Activated T-helper 1 cell treated with anti-CD3 and anti-CD28 coated beads, Interleukin-12 subunit alpha, Interleukin-12 subunit beta, Interleukin-2, Interleukin-4 antibody, amounts not matched to agents 30 ng/mL and 10 ng/mL and 1 ng/mL, durations not matched to agents 14 hours and 24 hours and 36 hours (primary cell): ENCODE measurements at regions not wholly inside any gene's neighbourhood (a gene's known extent, or its start where the extent isn't known, plus 50 kb on each side); places are given as distances from the start of the nearest gene placed in this dataset.
"Not testable (repeated sequence)": the region's sequence is repeated elsewhere in the genome, so short reads cannot be mapped to it uniquely, and the experiment has no call there.

ENCODE experiments used
- DNase-seq: peaks from one replicate; pipeline ENCODE4 v3.0.0; 2021; ENCODE audit warnings: low spot score
- H3K27ac Mint-ChIP-seq: one replicate; pipeline ENCODE4 v1.8.0; 2021; ENCODE audit warnings: mild to moderate bottlenecking, mixed read lengths
- H3K27me3 Mint-ChIP-seq: one replicate; pipeline ENCODE4 v1.8.0; 2022; ENCODE audit warnings: mild to moderate bottlenecking, moderate library complexity, mixed read lengths; ENCODE audit not compliant: insufficient read depth
- H3K36me3 Mint-ChIP-seq: one replicate; pipeline ENCODE4 v1.8.0; 2021; ENCODE audit warnings: low read depth, mixed read lengths
- H3K4me1 Mint-ChIP-seq: one replicate; pipeline ENCODE4 v1.8.0; 2021; ENCODE audit warnings: low read depth, mixed read lengths
- H3K4me3 Mint-ChIP-seq: one replicate; pipeline ENCODE4 v1.8.0; 2021; ENCODE audit warnings: mild to moderate bottlenecking, moderate library complexity, mixed read lengths
- H3K9me3 Mint-ChIP-seq: one replicate; pipeline ENCODE4 v1.8.0; 2021; ENCODE audit warnings: mixed read lengths
- intact Hi-C: fragments of 100-400 bp; cut with micrococcal nuclease; formaldehyde crosslinking; loops from one replicate; pipeline ENCODE4 v1.15.1; 2024

DNA sequence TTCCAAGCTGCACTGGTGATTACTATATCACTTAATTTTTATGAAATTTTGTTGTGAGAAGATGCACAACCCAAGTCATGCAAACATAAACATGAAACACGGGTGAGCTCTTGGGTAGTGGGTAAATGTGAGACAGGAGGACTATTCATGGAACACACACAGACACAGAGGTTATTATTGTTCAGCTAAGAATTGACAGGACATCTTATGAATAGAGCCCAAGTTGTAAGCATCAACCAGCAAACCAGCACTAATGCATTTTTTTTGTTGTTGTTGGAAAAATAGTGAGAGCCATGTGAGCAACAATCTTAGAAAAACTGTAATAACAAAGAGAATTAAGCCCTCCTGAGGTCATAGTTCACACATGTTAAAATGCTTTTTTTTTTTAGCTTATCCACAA lies 1179.7 kb downstream of the GATA3 start:
- DNase-seq, result no peak
- Mint-ChIP-seq H3K27ac (no peak overlapping the region), H3K9me3 (no peaks in the 10 kb centered on the region), H3K4me1 (no peaks in the 10 kb centered on the region), H3K4me3 (no peak overlapping the region), H3K36me3 (no peaks in the 10 kb centered on the region), H3K27me3 (peaks cover 14% of the 10 kb centered on the region)
- intact Hi-C loops, result no loop called here

DNA sequence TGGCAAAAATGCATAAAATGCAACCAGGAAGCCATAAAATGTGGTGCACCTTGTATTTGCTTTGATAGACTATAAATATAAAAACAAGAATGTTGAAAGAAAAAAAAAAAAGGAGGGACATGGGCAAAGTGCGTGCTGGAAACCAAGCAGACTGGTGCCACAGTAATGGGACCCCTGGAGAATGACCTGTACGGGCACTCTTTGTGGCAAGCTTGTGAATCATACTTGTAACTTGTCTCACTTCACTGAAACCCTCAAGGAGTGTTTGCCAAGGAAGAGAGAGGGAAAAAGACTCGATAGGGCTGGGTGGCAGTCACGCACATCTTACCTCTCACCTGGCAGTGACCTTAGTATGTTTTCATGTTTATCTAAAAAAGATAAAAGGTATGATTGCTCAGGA lies 1183.6 kb downstream of the GATA3 start:
- H3K36me3 Mint-ChIP-seq, result no peaks in the 10 kb centered on the region
- H3K27me3 Mint-ChIP-seq, result peaks cover 14% of the 10 kb centered on the region
- no peaks in the 10 kb centered on the region for H3K4me1 Mint-ChIP-seq
- intact Hi-C loops, result no loop called here
- DNase-seq, result no peak
- no peak overlapping the region for H3K4me3 Mint-ChIP-seq
- no peak overlapping the region for H3K27ac Mint-ChIP-seq
- H3K9me3 Mint-ChIP-seq, result no peaks in the 10 kb centered on the region

DNA sequence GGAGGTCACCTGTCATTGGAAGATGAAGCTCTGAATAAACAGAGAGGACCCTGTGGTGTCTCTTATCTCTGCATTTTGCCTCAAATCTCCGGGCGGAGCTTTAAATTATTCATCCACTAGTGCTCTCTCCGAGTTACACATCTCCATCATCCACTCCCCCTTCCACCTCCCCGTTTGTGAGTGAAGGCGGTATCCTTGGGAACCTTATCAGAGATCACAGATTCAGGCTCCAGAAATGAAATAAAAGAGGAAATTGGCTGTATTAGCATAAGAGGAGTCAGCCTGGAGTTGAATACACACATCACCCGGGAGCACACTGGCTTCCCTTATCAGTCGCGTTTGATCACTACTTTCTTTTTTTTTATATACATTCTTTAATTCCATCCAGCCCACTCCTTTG lies 1184.8 kb downstream of the GATA3 start:
- H3K27me3 Mint-ChIP-seq, result peaks cover 10% of the 10 kb centered on the region

DNA sequence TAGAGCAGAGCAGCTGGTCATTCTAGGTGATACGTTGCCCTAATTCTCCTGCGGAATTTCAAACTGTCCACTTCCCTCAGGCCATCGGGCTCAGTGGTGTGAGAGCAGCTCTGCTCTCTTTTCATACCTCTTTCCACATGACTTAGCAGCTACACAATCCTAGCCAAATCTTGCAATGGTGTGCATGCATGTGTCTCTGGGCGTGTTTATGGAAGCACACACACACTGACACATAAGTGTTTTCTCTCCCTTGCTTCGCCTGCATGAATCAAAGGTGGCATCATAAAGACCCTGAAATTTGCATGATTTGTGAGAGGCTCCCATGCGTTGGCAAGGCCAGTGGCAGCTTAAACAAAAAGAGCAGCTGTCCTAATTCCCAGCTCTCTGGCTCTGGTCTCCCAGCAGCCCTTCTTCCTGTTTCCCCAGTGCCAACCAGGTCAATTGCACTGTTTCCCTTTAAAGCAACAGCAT lies 1189.5 kb downstream of the GATA3 start:
- H3K4me1 Mint-ChIP-seq, result no peaks in the 10 kb centered on the region

More for the DNA sequence above, 1184.8 kb downstream of the GATA3 start:
- Mint-ChIP-seq H3K4me3 (no peak overlapping the region), H3K4me1 (no peaks in the 10 kb centered on the region), H3K36me3 (no peaks in the 10 kb centered on the region), H3K27ac (no peak overlapping the region), H3K9me3 (no peaks in the 10 kb centered on the region)
- no peak for DNase-seq
- intact Hi-C loops, result no loop called here

DNA sequence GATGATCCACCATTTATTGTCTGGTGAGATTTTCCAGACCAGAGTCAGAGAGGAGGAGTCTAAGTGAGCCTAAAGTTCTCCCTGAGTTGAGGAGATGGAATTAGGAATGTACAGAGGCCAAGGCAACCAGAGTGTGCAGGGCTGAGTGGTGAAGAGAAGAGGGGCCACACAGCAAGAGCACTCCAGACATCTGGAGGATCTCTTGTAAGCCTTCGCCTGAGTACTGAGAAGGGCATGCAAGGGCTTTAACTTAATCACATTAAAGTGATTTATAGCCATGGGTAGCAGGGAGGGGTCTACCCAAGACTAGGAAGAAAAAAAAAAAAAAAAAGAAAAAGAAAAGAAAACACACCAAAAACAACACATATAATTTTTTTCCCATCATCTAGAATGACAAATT lies 1190.4 kb downstream of the GATA3 start:
- no peak overlapping the region for H3K4me3 Mint-ChIP-seq
- no peaks in the 10 kb centered on the region for H3K36me3 Mint-ChIP-seq
- DNase-seq, result no peak
- intact Hi-C loops, result no loop called here
- peaks cover 24% of the 10 kb centered on the region for H3K27me3 Mint-ChIP-seq
- H3K9me3 Mint-ChIP-seq, result no peaks in the 10 kb centered on the region
- no peaks in the 10 kb centered on the region for H3K4me1 Mint-ChIP-seq
- H3K27ac Mint-ChIP-seq, result no peak overlapping the region

More for the DNA sequence above, 1189.5 kb downstream of the GATA3 start:
- Mint-ChIP-seq H3K27me3 (peaks cover 19% of the 10 kb centered on the region), H3K4me3 (no peak overlapping the region), H3K9me3 (no peaks in the 10 kb centered on the region), H3K36me3 (no peaks in the 10 kb centered on the region), H3K27ac (no peak overlapping the region)
- no peak for DNase-seq
- intact Hi-C loops, result no loop called here

DNA sequence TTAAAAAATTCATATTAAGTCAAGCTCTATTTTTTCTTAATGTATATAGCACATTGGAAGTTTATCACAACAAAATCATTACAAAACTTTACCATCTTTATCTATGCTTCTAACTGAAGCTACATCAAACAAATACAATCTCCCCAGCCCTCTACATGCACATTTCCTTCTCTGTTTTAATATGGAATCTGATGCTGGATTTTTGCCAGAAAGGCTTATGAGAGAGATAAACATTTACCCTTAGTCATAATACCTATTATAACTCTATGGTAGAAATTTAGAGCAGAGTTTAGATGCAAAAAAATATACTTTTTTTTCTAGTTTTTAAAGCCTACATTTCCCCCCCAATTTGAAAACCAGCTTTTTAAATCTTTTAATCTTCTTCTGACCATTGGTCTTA lies 1198.6 kb downstream of the GATA3 start:
- no peak overlapping the region for H3K4me3 Mint-ChIP-seq
- H3K36me3 Mint-ChIP-seq, result no peaks in the 10 kb centered on the region
- peaks cover 16% of the 10 kb centered on the region for H3K27me3 Mint-ChIP-seq
- H3K9me3 Mint-ChIP-seq, result no peaks in the 10 kb centered on the region
- H3K4me1 Mint-ChIP-seq, result no peaks in the 10 kb centered on the region
- H3K27ac Mint-ChIP-seq, result no peak overlapping the region
- DNase-seq, result no peak
- intact Hi-C loops, result no loop called here

DNA sequence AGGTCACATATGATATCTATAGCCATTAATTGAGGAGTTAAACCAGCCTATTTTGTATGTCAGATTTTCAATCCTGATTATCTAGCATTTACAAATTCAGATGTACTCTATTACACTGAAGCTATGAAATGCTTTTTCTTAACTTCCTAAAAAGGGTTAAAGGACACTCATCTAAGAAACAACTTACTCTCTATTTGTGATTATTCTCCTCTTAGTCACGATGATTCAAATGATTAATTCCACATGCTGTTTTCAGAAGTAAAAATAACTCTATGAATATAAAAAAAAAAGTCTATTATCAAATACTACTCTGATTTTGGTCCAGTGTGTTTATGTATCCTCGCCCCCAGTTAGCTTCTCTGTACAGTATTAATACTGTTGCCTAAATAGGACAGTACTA lies 1199.9 kb downstream of the GATA3 start:
- no peaks in the 10 kb centered on the region for H3K9me3 Mint-ChIP-seq
- H3K27ac Mint-ChIP-seq, result no peak overlapping the region
- no peaks in the 10 kb centered on the region for H3K36me3 Mint-ChIP-seq
- DNase-seq, result no peak
- intact Hi-C loops, result no loop called here
- no peak overlapping the region for H3K4me3 Mint-ChIP-seq
- H3K27me3 Mint-ChIP-seq, result peaks cover 14% of the 10 kb centered on the region
- H3K4me1 Mint-ChIP-seq, result no peaks in the 10 kb centered on the region

DNA sequence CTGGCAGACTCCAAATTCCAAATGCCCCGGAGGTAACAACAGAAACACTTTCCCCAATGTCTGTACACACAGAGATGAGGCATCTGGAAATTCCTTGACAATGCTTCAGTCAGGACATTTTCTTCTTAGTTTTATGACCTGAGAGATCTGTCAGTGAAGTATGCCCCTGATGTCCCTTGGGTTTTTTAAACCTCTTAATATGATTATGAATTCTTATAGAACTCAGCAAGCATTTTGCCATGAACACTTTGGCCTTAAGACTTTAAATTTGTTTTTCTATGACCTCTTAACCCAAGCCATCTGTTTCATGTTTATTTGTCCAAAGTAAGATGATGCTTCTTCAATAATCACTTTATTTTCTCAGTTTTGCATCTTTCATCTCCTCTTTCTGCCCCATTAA lies 1206.2 kb downstream of the GATA3 start:
- no peak for DNase-seq
- Mint-ChIP-seq H3K9me3 (no peaks in the 10 kb centered on the region), H3K4me3 (no peak overlapping the region), H3K36me3 (no peaks in the 10 kb centered on the region), H3K27me3 (peaks cover 21% of the 10 kb centered on the region), H3K27ac (no peak overlapping the region), H3K4me1 (no peaks in the 10 kb centered on the region)
- intact Hi-C loops, result no loop called here

DNA sequence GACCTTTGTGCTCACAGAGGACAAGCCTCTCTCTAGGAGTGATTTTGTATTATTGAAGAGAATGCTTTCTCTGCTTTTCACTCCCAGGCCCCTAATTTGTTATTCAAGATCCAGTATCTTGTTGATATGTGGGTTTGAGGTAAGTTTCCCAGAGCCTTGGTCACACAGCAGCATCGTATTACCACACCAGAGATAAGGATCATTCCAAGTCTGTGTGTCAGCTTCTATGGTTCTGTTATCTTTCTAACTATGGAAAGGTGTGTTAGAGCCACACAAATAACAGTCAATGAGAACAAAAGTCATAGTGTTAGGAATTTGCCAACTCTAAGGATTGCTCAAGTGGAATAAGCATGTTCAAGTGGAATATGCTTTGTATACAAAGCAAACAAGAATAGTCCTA lies 1208.3 kb downstream of the GATA3 start:
- H3K4me3 Mint-ChIP-seq, result no peak overlapping the region

DNA sequence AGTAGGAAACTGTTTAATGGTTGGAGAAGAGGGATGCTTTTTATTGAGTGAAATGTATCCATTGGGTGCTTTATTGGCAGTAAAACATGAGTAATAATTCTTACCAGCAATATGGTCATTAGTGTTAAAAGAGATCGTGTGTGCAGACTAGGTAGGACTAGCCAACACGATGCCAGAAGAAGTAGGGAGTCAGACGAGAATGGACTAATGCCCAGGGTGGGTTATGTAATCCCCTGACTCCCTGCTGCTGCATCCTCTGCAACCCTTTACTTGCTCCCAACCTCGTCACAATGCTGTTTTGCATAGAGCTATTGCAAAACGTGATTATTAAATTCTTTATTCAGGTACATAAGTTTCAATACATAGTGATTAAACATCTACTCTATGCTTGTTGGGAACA lies 1213.7 kb downstream of the GATA3 start:
- Mint-ChIP-seq H3K4me1 (no peaks in the 10 kb centered on the region), H3K9me3 (no peaks in the 10 kb centered on the region), H3K27me3 (peaks cover 11% of the 10 kb centered on the region), H3K4me3 (no peak overlapping the region), H3K36me3 (no peaks in the 10 kb centered on the region), H3K27ac (no peak overlapping the region)
- no peak for DNase-seq
- intact Hi-C loops, result no loop called here

More for the DNA sequence above, 1208.3 kb downstream of the GATA3 start:
- no peak overlapping the region for H3K27ac Mint-ChIP-seq
- H3K36me3 Mint-ChIP-seq, result no peaks in the 10 kb centered on the region
- no peak for DNase-seq
- no peaks in the 10 kb centered on the region for H3K9me3 Mint-ChIP-seq
- H3K4me1 Mint-ChIP-seq, result no peaks in the 10 kb centered on the region
- peaks cover 22% of the 10 kb centered on the region for H3K27me3 Mint-ChIP-seq
- intact Hi-C loops, result no loop called here

DNA sequence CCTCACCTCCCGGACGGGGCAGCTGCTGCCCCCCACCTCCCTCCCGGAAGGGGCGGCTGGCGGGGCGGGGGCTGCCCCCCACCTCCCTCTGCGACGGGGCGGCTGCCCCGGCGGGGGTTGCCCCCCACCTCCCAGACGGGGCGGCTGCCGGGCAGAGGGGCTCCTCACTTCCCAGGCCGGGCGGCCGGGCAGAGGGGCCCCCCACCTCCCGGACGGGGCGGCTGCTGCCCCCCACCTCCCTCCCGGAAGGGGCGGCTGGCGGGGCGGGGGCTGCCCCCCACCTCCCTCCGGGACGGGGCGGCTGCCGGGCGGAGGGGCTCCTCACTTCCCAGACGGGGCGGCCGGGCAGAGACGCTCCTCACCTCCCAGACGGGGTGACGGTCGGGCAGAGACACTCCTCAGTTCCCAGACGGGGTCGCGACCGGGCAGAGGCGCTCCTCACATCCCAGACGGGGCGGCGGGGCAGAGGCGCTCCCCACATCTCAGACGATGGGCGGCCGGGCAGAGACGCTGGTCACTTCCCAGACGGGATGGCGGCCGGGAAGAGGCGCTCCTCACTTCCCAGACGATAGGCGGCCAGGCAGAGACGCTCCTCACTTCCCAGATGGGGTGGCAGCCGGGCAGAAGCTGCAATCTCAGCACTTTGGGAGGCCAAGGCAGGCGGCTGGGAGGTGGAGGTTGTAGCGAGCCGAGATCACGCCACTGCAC lies 1218.8 kb downstream of the GATA3 start:
- H3K27me3 Mint-ChIP-seq, DNase-seq, intact Hi-C loops, H3K27ac Mint-ChIP-seq, H3K4me1 Mint-ChIP-seq, H3K9me3 Mint-ChIP-seq, H3K4me3 Mint-ChIP-seq, H3K36me3 Mint-ChIP-seq: not testable (repeated sequence)

DNA sequence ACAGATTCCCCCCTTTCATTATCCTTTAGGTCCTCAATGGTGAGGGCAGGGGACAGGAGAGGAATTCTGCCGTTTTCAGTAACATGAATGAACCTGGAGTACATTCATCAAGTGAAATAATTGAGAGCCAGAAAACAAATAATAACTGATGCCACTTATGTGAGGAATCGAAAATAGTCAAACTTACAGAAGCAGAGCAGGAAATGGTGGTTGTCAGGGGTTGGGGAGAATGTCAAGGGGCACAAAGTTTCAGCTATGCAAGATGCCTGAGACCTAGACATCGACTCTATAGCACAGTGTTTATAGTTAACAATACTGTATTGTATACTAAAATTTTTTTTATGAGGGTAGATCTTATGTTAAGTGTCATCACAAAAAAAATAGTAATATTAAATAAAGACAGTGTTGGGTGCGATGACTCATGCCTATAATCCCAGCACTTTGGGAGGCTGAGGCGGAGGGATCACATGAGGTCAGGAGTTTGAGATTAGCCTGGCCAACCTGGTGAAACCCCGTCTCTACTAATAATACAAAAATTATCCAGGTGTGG lies 1219.8 kb downstream of the GATA3 start:
- Mint-ChIP-seq H3K9me3 (no peaks in the 10 kb centered on the region), H3K27me3 (no peaks in the 10 kb centered on the region), H3K4me1 (no peaks in the 10 kb centered on the region), H3K27ac (no peak overlapping the region), H3K36me3 (no peaks in the 10 kb centered on the region), H3K4me3 (no peak overlapping the region)
- intact Hi-C loops, result no loop called here
- DNase-seq, result no peak

DNA sequence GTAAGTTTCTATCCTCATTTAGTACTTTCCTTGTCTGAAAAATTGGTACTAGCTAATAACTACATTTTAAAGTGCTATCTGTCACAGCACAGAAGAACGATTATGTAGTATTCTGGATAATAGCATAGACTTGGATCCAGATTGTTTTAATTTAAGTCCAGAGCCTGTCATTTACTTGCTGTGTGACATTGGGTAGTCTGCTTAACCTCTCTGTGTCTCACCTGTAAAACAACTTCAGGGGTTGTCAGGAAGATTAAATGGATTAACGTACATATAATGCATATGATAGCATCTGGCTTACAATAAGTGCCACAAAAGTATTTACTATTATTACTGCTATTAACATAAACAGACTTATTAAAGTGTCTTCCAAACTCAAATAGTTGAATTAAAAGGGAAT lies 1221.4 kb downstream of the GATA3 start:
- H3K36me3 Mint-ChIP-seq, result no peaks in the 10 kb centered on the region
- intact Hi-C loops, result no loop called here
- no peaks in the 10 kb centered on the region for H3K27me3 Mint-ChIP-seq
- H3K4me1 Mint-ChIP-seq, result no peaks in the 10 kb centered on the region
- no peak overlapping the region for H3K27ac Mint-ChIP-seq
- H3K9me3 Mint-ChIP-seq, result no peaks in the 10 kb centered on the region
- no peak for DNase-seq
- H3K4me3 Mint-ChIP-seq, result no peak overlapping the region

DNA sequence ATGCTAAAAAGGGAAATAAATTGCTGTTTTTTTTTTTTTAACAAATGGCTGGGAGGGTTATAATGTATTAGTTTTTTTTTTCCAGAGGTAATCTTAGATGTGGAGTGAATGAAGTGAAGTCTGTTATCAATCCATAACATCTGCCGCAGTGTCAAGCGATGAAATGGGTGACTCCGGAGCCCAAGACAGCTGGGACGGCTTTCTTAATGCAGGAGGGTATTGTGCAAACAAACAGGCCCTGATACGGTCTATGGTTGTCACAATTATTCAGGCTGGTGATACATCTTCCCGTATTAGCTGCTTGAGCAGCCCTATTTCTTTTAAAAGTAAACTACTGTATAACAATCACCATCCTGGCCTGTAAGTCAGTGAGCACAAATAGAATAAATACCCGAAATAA lies 1231.2 kb downstream of the GATA3 start:
- Mint-ChIP-seq H3K27me3 (no peaks in the 10 kb centered on the region), H3K4me1 (no peaks in the 10 kb centered on the region), H3K36me3 (no peaks in the 10 kb centered on the region), H3K9me3 (no peaks in the 10 kb centered on the region), H3K27ac (no peak overlapping the region), H3K4me3 (no peak overlapping the region)
- intact Hi-C loops, result no loop called here
- no peak for DNase-seq
